Sigmoid colon (tissue), 6 donors: ENCODE measurements at regions not wholly inside any gene's neighbourhood (a gene's known extent, or its start where the extent isn't known, plus 50 kb on each side); places are given as distances from the start of the nearest gene placed in this dataset.

Experiments
- DNase-seq: peaks from one replicate; pipeline ENCODE4 v3.0.0-alpha.2; 2019
- H3K27ac ChIP-seq, 4 donors: fragments of 200-600 bp; sonication (generic); one replicate each; pipeline ENCODE4 v1.5.1; 2016 to 2019; ENCODE audit warnings: mild to moderate bottlenecking in 1 of 4
- H3K27me3 ChIP-seq, 3 donors: fragments of 200-600 bp; sonication (generic); one replicate each; pipeline ENCODE4 v1.5.1; 2019; ENCODE audit warnings: mild to moderate bottlenecking in 1 of 3
- H3K36me3 ChIP-seq, 4 donors: fragments of 200-600 bp; sonication (generic); one replicate each; pipeline ENCODE4 v1.5.1; 2016 to 2019
- H3K4me1 ChIP-seq, 4 donors: fragments of 200-600 bp; sonication (generic); one replicate each; pipeline ENCODE4 v1.5.1; 2017 to 2019
- H3K4me3 ChIP-seq, 4 donors: fragments of 200-600 bp; sonication (generic); one replicate each; pipeline ENCODE4 v1.5.1; 2017 to 2019; ENCODE audit warnings: mild to moderate bottlenecking in 2 of 4, moderate library complexity in 1 of 4
- H3K9me3 ChIP-seq, 4 donors: fragments of 200-600 bp in 3 of 4; sonication (generic) in 3 of 4; one replicate each; pipeline versions ENCODE4 v1.5.1 to v1.6.1; 2013 to 2019
- CTCF ChIP-seq, 4 experiments: fragments of 450-650 bp in 3 of 4; fragments of 200-600 bp in 1 of 4; IDR thresholded peaks; one replicate each; pipeline ENCODE4 v1.5.1; 2016 to 2019; ENCODE audit warnings: antibody characterized with exemption in 4 of 4, mild to moderate bottlenecking in 3 of 4, moderate library complexity in 2 of 4
- EP300 ChIP-seq, 4 donors: sonication (generic); formaldehyde crosslinking; IDR thresholded peaks; one replicate each; pipeline ENCODE4 v1.6.1; 2017; ENCODE audit warnings: antibody characterized with exemption in 4 of 4
- POLR2A ChIP-seq, 2 donors: fragments of 450-650 bp; IDR thresholded peaks; one replicate each; pipeline ENCODE4 v1.6.1; 2016; ENCODE audit warnings: antibody characterized with exemption in 2 of 2, mild to moderate bottlenecking in 2 of 2, moderate library complexity in 2 of 2
- POLR2AphosphoS5 ChIP-seq, 4 donors: sonication (generic); formaldehyde crosslinking; IDR thresholded peaks; one replicate each; pipeline ENCODE4 v1.6.1; 2017; ENCODE audit warnings: antibody characterized with exemption in 4 of 4
- WGBS, 2 donors: extraction: QIAGEN DNeasy Blood & Tissue Kit; methylation state at CpG; one replicate each; pipeline ENCODE4 v1.1.7; 2013; 5-methylcytosine and 5-hydroxymethylcytosine counted together
- intact Hi-C: fragments of 100-400 bp; cut with DNase I; formaldehyde crosslinking; loops from one replicate; pipeline ENCODE4 v1.15.1; 2023
- donor health status: healthy with polysubstance abuse.
- donor health status: healthy.

- intact Hi-C loops, result no loop called here
Observed at GRCh38 chr11:129289350-129290040, 86.2 kb upstream of the BARX2 start.

GRCh38 chr11:129287920-129288319 lies 87.7 kb upstream of the BARX2 start:
- TF ChIP-seq CTCF (IDR thresholded peaks at IDR 0.05) (no peak), POLR2AphosphoS5 (IDR thresholded peaks at IDR 0.05) (no peak), POLR2A (IDR thresholded peaks at IDR 0.05) (no peak), EP300 (IDR thresholded peaks at IDR 0.05) (no peak)
- Histone ChIP-seq H3K27me3 (peaks cover 0 to 12% (median 0%) of the 10 kb centered on the region in 3 donors), H3K36me3 (no peaks in the 10 kb centered on the region), H3K4me3 (no peak overlapping the region), H3K9me3 (no peaks in the 10 kb centered on the region), H3K27ac (no peak overlapping the region), H3K4me1 (no peaks in the 10 kb centered on the region)
- intact Hi-C loops, result no loop called here
- WGBS, 2 donors, result 68 to 83% methylated on average over 3 of the region's 3 CpGs
- DNase-seq, result no peak

More at GRCh38 chr11:129289350-129290040, 86.2 kb upstream of the BARX2 start:
- H3K27me3 ChIP-seq, result peaks cover 0 to 12% (median 0%) of the 10 kb centered on the region in 3 donors
- H3K4me1 ChIP-seq, result no peaks in the 10 kb centered on the region
- H3K4me3 ChIP-seq, result no peak overlapping the region
- no peak overlapping the region for H3K27ac ChIP-seq
- H3K36me3 ChIP-seq, result no peaks in the 10 kb centered on the region
- TF ChIP-seq EP300 (IDR thresholded peaks at IDR 0.05) (no peak), POLR2AphosphoS5 (IDR thresholded peaks at IDR 0.05) (no peak), POLR2A (IDR thresholded peaks at IDR 0.05) (no peak), CTCF (IDR thresholded peaks at IDR 0.05) (no peak)
- H3K9me3 ChIP-seq, result no peaks in the 10 kb centered on the region
- WGBS, 2 donors, result 94 to 96% methylated on average over 13 of the region's 13 CpGs
- no peak for DNase-seq

- Histone ChIP-seq H3K27ac (no peak overlapping the region), H3K27me3 (peaks cover 0 to 12% (median 0%) of the 10 kb centered on the region in 3 donors), H3K4me3 (no peak overlapping the region), H3K36me3 (no peaks in the 10 kb centered on the region), H3K9me3 (no peaks in the 10 kb centered on the region), H3K4me1 (no peaks in the 10 kb centered on the region)
- WGBS, 2 donors, result 7 to 40% methylated on average over 7 of the region's 7 CpGs
- intact Hi-C loops, result no loop called here
- TF ChIP-seq EP300 (IDR thresholded peaks at IDR 0.05) (no peak), POLR2A (IDR thresholded peaks at IDR 0.05) (no peak), POLR2AphosphoS5 (IDR thresholded peaks at IDR 0.05) (no peak), CTCF (IDR thresholded peaks at IDR 0.05) (no peak)
- no peak for DNase-seq
Observed at GRCh38 chr11:129286813-129287212, 88.8 kb upstream of the BARX2 start.

- TF ChIP-seq EP300 (IDR thresholded peaks at IDR 0.05), result no peak
- TF ChIP-seq POLR2AphosphoS5 (IDR thresholded peaks at IDR 0.05), result no peak
- peaks cover 0 to 6% (median 0%) of the 10 kb centered on the region in 3 donors for H3K27me3 ChIP-seq
- no peaks in the 10 kb centered on the region for H3K36me3 ChIP-seq
- intact Hi-C loops, result no loop called here
- no peaks in the 10 kb centered on the region for H3K9me3 ChIP-seq
- H3K4me3 ChIP-seq, result no peak overlapping the region
- peaks cover 0 to under 1% (median 0%) of the 10 kb centered on the region in 4 donors for H3K4me1 ChIP-seq
- 9 to 45% methylated on average over 1 of the region's 1 CpG for WGBS, 2 donors
- H3K27ac ChIP-seq, result no peak overlapping the region
- DNase-seq, result no peak
Observed at GRCh38 chr11:129285402-129285786, 90.3 kb upstream of the BARX2 start.

- no peaks in the 10 kb centered on the region for H3K27me3 ChIP-seq
- DNase-seq, result no peak
- intact Hi-C loops, result no loop called here
- no peak overlapping the region for H3K4me3 ChIP-seq
- WGBS, 2 donors, result 19 to 57% methylated on average over 1 of the region's 1 CpG
- no peak overlapping the region for H3K27ac ChIP-seq
- peaks cover 0 to 11% (median 10%) of the 10 kb centered on the region in 4 donors for H3K4me1 ChIP-seq
- no peak for TF ChIP-seq POLR2A (IDR thresholded peaks at IDR 0.05)
- no peak for TF ChIP-seq POLR2AphosphoS5 (IDR thresholded peaks at IDR 0.05)
- no peak for TF ChIP-seq CTCF (IDR thresholded peaks at IDR 0.05)
- TF ChIP-seq EP300 (IDR thresholded peaks at IDR 0.05), result no peak
- H3K9me3 ChIP-seq, result no peaks in the 10 kb centered on the region
- H3K36me3 ChIP-seq, result no peaks in the 10 kb centered on the region
Observed at GRCh38 chr11:129283141-129283540, 91.0 kb upstream of the ARHGAP32 start.
